GM21619 (cell line): ENCODE measurements at regions not wholly inside any gene's neighbourhood (a gene's known extent, or its start where the extent isn't known, plus 50 kb on each side); places are given as distances from the start of the nearest gene placed in this dataset.
"Not testable (repeated sequence)": the region's sequence is repeated elsewhere in the genome, so short reads cannot be mapped to it uniquely, and the experiment has no call there.

Experiments used
- ATAC-seq: cut with Tn5 transposase; IDR thresholded peaks from one replicate; pipeline ENCODE4 v1.9.1; 2021; ENCODE audit not compliant: unreplicated experiment

GRCh38 chr12:131287015-131287937 is 333.6 kb downstream of the ADGRD1 start:
- ATAC-seq = no peak

DNA sequence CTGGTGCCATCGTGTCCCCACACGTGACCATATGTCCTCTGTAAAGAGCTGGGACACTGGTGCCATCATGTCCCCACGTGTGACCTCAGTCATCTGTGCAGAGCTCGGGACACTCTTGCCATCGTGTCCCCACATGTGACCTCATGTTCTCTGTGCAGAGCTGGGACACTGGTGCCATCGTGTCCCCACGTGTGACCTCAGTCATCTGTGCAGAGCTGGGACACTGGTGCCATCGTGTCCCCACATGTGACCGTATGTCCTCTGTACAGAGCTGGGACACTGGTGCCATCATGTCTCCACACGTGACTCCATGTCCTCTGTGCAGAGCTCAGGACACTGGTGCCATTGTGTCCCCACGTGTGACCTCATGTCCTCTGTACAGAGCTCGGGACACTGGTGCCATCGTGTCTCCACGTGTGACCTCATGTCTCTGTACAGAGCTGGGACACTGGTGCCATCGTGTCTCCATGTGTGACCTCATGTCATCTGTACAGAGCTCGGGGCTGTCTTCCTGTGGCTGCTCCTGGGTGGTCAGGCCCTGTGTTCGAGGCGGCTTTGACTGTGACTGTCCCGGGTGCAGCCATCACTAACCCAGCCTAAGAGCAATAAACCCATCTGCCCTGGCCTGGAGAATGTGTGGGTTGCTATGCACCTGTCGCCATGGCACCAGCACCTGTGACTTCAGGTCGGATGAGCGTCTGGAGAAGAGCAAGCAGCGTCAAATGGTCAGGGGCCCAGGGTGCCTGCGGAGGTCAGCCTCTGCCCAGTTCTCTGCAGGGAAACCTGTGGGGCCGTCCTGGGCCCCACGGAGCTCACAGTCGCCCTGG is 334.4 kb downstream of the ADGRD1 start:
- no peak for ATAC-seq

- ATAC-seq = not testable (repeated sequence)
These were observed 335.3 kb downstream of the ADGRD1 start for GRCh38 chr12:131288765-131289695.

- ATAC-seq = not testable (repeated sequence)
These were observed 336.1 kb downstream of the ADGRD1 start for GRCh38 chr12:131289807-131290206.

- no peak for ATAC-seq
These were observed 336.7 kb downstream of the ADGRD1 start for GRCh38 chr12:131290255-131290959.

DNA sequence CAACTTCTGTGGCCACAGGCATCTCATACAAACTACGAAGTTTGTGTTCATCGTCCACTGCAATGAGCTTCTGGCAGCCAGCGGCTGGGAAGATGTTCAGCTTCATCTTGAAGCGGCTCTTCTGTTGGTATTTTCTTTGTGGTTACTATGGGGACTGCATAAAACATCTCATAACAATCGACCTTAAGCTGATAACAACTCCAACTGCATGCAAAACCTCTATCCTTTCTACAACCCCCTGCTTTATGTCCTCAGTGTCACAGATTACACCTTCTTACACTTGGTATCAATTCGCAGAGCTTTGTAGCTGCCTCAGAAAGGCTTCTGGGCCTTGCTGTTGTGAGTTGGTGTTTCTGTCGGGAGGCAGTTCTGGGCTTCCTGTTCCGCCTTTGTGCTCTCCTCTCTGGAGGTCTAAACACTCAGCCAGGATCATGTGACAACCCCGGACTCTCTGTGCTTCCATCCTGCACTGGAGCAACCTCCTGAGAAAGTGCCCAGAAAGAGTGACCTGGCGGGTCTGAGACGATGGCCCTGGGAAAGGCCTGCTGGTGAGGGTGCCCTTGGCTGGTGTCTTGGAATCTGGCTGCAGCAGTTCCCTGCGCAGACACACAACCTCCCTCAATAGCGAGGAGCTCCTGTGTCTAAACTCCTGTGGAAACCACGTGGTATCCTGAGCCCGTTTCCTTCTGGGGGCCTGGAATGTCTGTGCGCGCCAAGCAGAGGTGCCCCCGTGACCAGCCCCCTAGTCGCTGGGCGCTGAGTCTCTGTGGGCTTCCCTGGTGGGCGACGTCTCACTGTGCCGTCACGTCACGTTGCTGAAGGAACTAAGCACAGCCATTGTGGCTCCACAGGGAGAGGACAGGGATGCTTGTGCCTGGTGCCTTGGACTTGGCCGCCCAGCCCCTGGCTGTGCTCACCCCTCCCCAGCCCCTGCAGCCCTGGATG is 339.6 kb downstream of the ADGRD1 start:
- ATAC-seq = not testable (repeated sequence)

DNA sequence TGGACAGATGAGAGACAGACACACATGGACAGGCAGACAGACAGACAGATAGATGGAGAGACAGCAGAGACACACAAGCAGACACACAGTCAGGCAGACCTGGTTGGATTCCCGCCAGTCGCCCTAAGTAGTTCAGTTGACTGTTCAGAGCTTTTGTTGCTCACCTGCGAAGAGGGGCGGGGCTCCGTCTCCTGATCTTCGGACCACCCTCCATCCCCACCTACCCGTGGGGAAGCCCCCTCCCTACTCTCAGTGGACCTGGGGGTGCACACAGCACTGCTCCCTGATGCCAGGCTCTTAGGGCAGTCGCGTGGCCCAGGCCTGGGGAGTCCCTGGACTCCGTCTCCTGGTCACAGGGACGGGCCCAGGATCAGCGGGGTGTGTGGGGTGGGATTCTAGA is 341.0 kb downstream of the ADGRD1 start:
- not testable (repeated sequence) for ATAC-seq

- not testable (repeated sequence) for ATAC-seq
These were observed 341.4 kb downstream of the ADGRD1 start for GRCh38 chr12:131295117-131295516.

- ATAC-seq = not testable (repeated sequence)
These were observed 341.9 kb downstream of the ADGRD1 start for GRCh38 chr12:131295559-131295958.

DNA sequence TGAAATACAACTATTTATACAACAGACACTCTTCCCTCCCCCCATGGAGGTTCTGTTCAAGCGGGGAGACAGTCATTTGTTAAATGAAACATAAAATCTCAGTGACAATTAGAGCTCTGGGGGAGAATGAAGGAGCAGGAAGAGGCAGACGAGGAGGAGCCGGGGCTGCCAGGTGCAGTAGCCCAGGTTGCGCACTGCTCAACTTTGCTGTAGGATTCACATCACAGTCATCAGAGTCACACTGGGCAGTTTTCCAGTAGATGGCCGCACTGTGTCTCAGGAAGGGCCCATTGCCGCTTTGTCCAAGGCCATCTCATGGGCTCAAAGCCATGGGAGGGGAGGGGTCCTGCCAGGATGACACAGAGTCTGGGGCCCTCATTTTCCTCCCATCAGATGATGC is 342.4 kb downstream of the ADGRD1 start:
- not testable (repeated sequence) for ATAC-seq

- not testable (repeated sequence) for ATAC-seq
These were observed 342.9 kb downstream of the ADGRD1 start for GRCh38 chr12:131296651-131297050.

GRCh38 chr12:131298526-131299369 is 345.0 kb downstream of the ADGRD1 start:
- not testable (repeated sequence) for ATAC-seq

DNA sequence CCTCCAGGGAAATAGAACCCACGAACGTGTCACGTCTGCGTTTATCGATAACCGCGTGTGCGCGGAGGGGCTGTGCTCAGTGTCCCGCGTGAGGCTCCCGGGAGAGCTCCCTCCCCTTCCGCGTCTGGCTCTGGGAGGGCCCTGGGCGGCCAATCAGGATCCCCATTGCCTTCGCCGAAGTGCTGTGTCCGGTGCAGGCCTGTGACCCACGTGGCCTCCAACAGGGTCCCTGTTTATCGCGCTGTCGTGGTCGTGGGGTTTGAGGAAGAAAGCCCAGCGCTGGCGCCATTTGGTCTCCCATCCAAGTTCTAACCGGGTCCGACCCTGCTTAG is 345.6 kb downstream of the ADGRD1 start:
- ATAC-seq = not testable (repeated sequence)

GRCh38 chr12:131303576-131303975 is 349.9 kb downstream of the ADGRD1 start:
- ATAC-seq = not testable (repeated sequence)

DNA sequence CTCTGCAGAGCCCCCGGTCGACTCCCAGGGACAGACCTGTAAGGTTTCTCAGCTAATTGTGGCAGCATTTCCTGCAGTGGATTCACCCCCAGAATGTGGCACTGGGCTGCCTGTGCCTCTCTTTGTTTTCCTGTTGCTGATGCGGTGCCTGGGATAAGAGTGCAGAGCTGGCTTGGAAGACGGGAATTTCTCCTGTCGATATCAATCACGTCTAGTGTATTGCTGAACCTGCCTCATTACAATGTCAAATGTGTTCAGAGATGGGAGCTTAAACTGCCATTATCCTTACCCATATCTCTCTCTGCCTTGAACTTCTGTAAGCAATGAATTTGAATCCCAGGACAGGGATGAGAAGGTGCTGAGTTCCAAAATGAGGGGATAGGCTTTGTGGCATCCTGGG is 350.9 kb downstream of the ADGRD1 start:
- not testable (repeated sequence) for ATAC-seq

- ATAC-seq = no peak
These were observed 356.0 kb downstream of the ADGRD1 start for GRCh38 chr12:131309700-131310099.

- not testable (repeated sequence) for ATAC-seq
These were observed 356.7 kb downstream of the ADGRD1 start for GRCh38 chr12:131310227-131310969.
